ENCODE measurements at regions not wholly inside any gene's neighbourhood (a gene's known extent, or its start where the extent isn't known, plus 50 kb on each side); places are given as distances from the start of the nearest gene placed in this dataset.
"Not testable (repeated sequence)": the region's sequence is repeated elsewhere in the genome, so short reads cannot be mapped to it uniquely, and the experiment has no call there.

DNA sequence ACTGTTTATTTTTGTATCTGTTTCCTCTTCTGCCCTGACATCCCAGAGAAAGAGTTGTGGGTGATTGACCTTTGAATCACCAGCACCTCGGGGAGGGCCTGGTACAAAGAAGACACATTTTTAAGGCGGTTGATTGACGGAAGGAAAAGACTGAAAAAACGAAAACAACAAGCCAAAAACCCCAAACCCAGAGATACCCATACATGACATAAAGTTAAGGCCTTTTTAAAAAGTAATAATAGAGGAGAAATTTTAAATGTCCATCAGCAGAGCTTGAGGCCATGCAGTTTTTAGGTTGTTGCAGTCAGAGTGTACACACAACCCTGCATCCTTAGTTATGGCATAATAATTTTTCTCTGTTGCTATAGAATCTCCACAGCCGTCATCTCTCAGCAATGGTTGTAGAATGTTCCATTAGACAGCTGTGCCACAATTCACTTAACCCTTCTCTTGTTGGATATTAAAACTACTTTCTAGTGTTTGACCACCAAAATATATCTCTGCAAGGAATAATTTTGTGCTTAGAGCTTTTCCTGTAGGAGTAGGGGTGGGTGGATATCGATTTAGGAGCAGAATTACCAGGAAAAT is 110.2 kb downstream of the GNL3L start:
- H3K4me1 ChIP-seq (ENCODE audit: control insufficient read depth in 5 of 5, insufficient read depth in 5 of 5, low read length in 5 of 5), result no peaks in the 10 kb centered on the region
- H3K9ac ChIP-seq (ENCODE audit: insufficient read depth in 1 of 2, low read length in 2 of 2), result peak overlapping the region; percentile 40 to 69
- no peak for TF ChIP-seq CTCF (IDR thresholded peaks at IDR 0.05; ENCODE audit: control extremely low read depth, extremely low read depth)
- DNase-seq, result no peak
- no peaks in the 10 kb centered on the region for H3K36me3 ChIP-seq (ENCODE audit: control insufficient read depth in 4 of 4, insufficient read depth in 4 of 4, low read length in 4 of 4)
- H3K4me3 ChIP-seq, result no peak overlapping the region
- H3K27me3 ChIP-seq (ENCODE audit: control insufficient read depth in 3 of 3, insufficient read depth in 3 of 3, low read length in 2 of 3), result no peaks in the 10 kb centered on the region
- ATAC-seq (ENCODE audit: insufficient read depth, low FRiP score), result no peak
- no peaks in the 10 kb centered on the region for H3K9me3 ChIP-seq (ENCODE audit: control insufficient read depth in 4 of 4, insufficient read depth in 3 of 4, low read length in 3 of 4)
- 51 to 54% methylated on average over 6 of the region's 6 CpGs for WGBS, 2 donors
- peak overlapping the region; percentile 69 to 84 for H3K27ac ChIP-seq (ENCODE audit: low read depth in 1 of 2, low read length in 1 of 2)

DNA sequence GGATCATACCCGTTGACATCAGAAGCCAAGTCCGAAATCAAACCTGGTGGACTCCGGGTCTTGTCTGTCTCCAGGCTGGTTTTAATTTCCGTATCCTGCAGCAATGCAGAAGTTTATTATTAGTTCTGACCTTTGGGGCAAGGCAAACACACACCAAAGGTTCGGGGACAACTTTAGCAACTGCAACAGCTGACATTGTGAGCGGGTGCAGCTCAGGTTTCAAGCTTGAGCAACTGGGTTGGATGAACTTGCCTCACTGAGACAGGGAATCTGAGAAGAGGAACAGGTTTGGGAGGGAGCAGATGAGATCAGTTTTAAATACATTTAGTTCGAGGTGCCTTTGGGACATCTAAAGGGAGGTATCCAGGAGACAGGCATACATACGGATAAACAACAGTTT is 110.7 kb downstream of the GNL3L start:
- 66 to 85% methylated on average over 8 of the region's 8 CpGs for WGBS, 2 donors
- peak overlapping the region in 1 of 2 donors; percentile 24 for H3K27ac ChIP-seq (ENCODE audit: low read depth in 1 of 2, low read length in 1 of 2)
- no peak overlapping the region for H3K4me3 ChIP-seq
- H3K9ac ChIP-seq (ENCODE audit: insufficient read depth in 1 of 2, low read length in 2 of 2), result no peak overlapping the region
- no peaks in the 10 kb centered on the region for H3K36me3 ChIP-seq (ENCODE audit: control insufficient read depth in 4 of 4, insufficient read depth in 4 of 4, low read length in 4 of 4)
- DNase-seq (peak in 2 of 3 donors; percentile 7 to 8), ATAC-seq (ENCODE audit: insufficient read depth, low FRiP score) (no peak)
- no peak for TF ChIP-seq CTCF (IDR thresholded peaks at IDR 0.05; ENCODE audit: control extremely low read depth, extremely low read depth)
- H3K4me1 ChIP-seq (ENCODE audit: control insufficient read depth in 5 of 5, insufficient read depth in 5 of 5, low read length in 5 of 5), result no peaks in the 10 kb centered on the region
- no peaks in the 10 kb centered on the region for H3K27me3 ChIP-seq (ENCODE audit: control insufficient read depth in 3 of 3, insufficient read depth in 3 of 3, low read length in 2 of 3)
- no peaks in the 10 kb centered on the region for H3K9me3 ChIP-seq (ENCODE audit: control insufficient read depth in 4 of 4, insufficient read depth in 3 of 4, low read length in 3 of 4)

GRCh38 chrX:54641530-54641929 is 111.5 kb downstream of the GNL3L start:
- no peak for TF ChIP-seq CTCF (IDR thresholded peaks at IDR 0.05; ENCODE audit: control extremely low read depth, extremely low read depth)
- DNase-seq (no peak), ATAC-seq (ENCODE audit: insufficient read depth, low FRiP score) (no peak)
- Histone ChIP-seq H3K4me1 (ENCODE audit: control insufficient read depth in 5 of 5, insufficient read depth in 5 of 5, low read length in 5 of 5) (no peaks in the 10 kb centered on the region), H3K4me3 (no peak overlapping the region), H3K27ac (ENCODE audit: low read depth in 1 of 2, low read length in 1 of 2) (no peak overlapping the region), H3K9ac (ENCODE audit: insufficient read depth in 1 of 2, low read length in 2 of 2) (no peak overlapping the region), H3K9me3 (ENCODE audit: control insufficient read depth in 4 of 4, insufficient read depth in 3 of 4, low read length in 3 of 4) (no peaks in the 10 kb centered on the region), H3K36me3 (ENCODE audit: control insufficient read depth in 4 of 4, insufficient read depth in 4 of 4, low read length in 4 of 4) (no peaks in the 10 kb centered on the region), H3K27me3 (ENCODE audit: control insufficient read depth in 3 of 3, insufficient read depth in 3 of 3, low read length in 2 of 3) (no peaks in the 10 kb centered on the region)

GRCh38 chrX:54647607-54648006 is 117.6 kb downstream of the GNL3L start:
- H3K9me3 ChIP-seq (ENCODE audit: control insufficient read depth in 4 of 4, insufficient read depth in 3 of 4, low read length in 3 of 4); H3K27ac ChIP-seq (ENCODE audit: low read depth in 1 of 2, low read length in 1 of 2); H3K36me3 ChIP-seq (ENCODE audit: control insufficient read depth in 4 of 4, insufficient read depth in 4 of 4, low read length in 4 of 4); DNase-seq; H3K4me3 ChIP-seq; ATAC-seq (ENCODE audit: insufficient read depth, low FRiP score); H3K27me3 ChIP-seq (ENCODE audit: control insufficient read depth in 3 of 3, insufficient read depth in 3 of 3, low read length in 2 of 3); H3K9ac ChIP-seq (ENCODE audit: insufficient read depth in 1 of 2, low read length in 2 of 2); H3K4me1 ChIP-seq (ENCODE audit: control insufficient read depth in 5 of 5, insufficient read depth in 5 of 5, low read length in 5 of 5): not testable (repeated sequence)
- 83 to 96% methylated on average over 1 to 4 of the region's 4 CpGs for WGBS, 2 donors
